Endodermal cell (in vitro differentiated cells): ENCODE measurements at regions not wholly inside any gene's neighbourhood (a gene's known extent, or its start where the extent isn't known, plus 50 kb on each side); places are given as distances from the start of the nearest gene placed in this dataset.

ENCODE experiments used
- DNase-seq: peaks from one replicate; pipeline ENCODE4 v3.0.0-alpha.2; 2017
- H3K27ac ChIP-seq: 2 replicates; pipeline ENCODE4 v1.5.1; 2013; ENCODE audit warnings: mild to moderate bottlenecking, low read depth, low read length, moderate library complexity
- H3K27me3 ChIP-seq: 2 replicates; pipeline ENCODE4 v1.6.1; 2013; ENCODE audit warnings: mild to moderate bottlenecking, low read length, moderate library complexity; ENCODE audit not compliant: insufficient read depth, control insufficient read depth, poor library complexity, severe bottlenecking
- H3K36me3 ChIP-seq: 2 replicates; pipeline ENCODE4 v1.7.0; 2013; ENCODE audit warnings: mild to moderate bottlenecking, low read length, moderate library complexity; ENCODE audit not compliant: control insufficient read depth, insufficient read depth
- H3K4me1 ChIP-seq: one replicate; pipeline ENCODE4 v1.7.0; 2013; ENCODE audit warnings: low read length; ENCODE audit not compliant: control insufficient read depth, insufficient read depth
- H3K4me3 ChIP-seq: 2 replicates; pipeline ENCODE4 v1.5.1; 2013; ENCODE audit warnings: mild to moderate bottlenecking, low read length, moderate library complexity
- H3K9ac ChIP-seq: 2 replicates; pipeline ENCODE4 v1.6.1; 2013; ENCODE audit warnings: mild to moderate bottlenecking, low read length, moderate library complexity; ENCODE audit not compliant: poor library complexity, severe bottlenecking; ENCODE audit errors: extremely low read depth
- H3K9me3 ChIP-seq: 2 replicates; pipeline ENCODE4 v1.6.1; 2013; ENCODE audit warnings: mild to moderate bottlenecking, low read length, moderate library complexity; ENCODE audit not compliant: control insufficient read depth
- H3K27ac Mint-ChIP-seq: 2 replicates; pipeline ENCODE4 v1.8.0; 2020; ENCODE audit warnings: mixed read lengths
- H3K27me3 Mint-ChIP-seq: 2 replicates; pipeline ENCODE4 v1.8.0; 2021; ENCODE audit warnings: mild to moderate bottlenecking, mixed read lengths; ENCODE audit not compliant: insufficient read depth
- H3K36me3 Mint-ChIP-seq: 2 replicates; pipeline ENCODE4 v1.8.0; 2020; ENCODE audit warnings: low read depth, mixed read lengths
- H3K4me1 Mint-ChIP-seq: 2 replicates; pipeline ENCODE4 v1.8.0; 2020; ENCODE audit warnings: mixed read lengths
- H3K4me3 Mint-ChIP-seq: 2 replicates; pipeline ENCODE4 v1.8.0; 2020; ENCODE audit warnings: mild to moderate bottlenecking, moderate library complexity, mixed read lengths
- H3K9me3 Mint-ChIP-seq: 2 replicates; pipeline ENCODE4 v1.8.0; 2020; ENCODE audit warnings: mild to moderate bottlenecking, mixed read lengths
- WGBS, 2 experiments: methylation state at CpG; one replicate each; pipeline versions ENCODE4 v1.1.5 to v1.1.7; 2013; ENCODE audit warnings: missing lambda C conversion rate in 2 of 2, mixed read lengths in 1 of 2; ENCODE audit not compliant: insufficient coverage in 1 of 2, insufficient read length in 1 of 2; 5-methylcytosine and 5-hydroxymethylcytosine counted together
- TF ChIP-seq, protein P1 (sequence below): fragments of 200-600 bp; sonication (generic); conservative IDR thresholded peaks from 2 replicates; pipeline ENCODE4 v1.5.0; 2021; ENCODE audit warnings: antibody characterized with exemption, mild to moderate bottlenecking

DNA sequence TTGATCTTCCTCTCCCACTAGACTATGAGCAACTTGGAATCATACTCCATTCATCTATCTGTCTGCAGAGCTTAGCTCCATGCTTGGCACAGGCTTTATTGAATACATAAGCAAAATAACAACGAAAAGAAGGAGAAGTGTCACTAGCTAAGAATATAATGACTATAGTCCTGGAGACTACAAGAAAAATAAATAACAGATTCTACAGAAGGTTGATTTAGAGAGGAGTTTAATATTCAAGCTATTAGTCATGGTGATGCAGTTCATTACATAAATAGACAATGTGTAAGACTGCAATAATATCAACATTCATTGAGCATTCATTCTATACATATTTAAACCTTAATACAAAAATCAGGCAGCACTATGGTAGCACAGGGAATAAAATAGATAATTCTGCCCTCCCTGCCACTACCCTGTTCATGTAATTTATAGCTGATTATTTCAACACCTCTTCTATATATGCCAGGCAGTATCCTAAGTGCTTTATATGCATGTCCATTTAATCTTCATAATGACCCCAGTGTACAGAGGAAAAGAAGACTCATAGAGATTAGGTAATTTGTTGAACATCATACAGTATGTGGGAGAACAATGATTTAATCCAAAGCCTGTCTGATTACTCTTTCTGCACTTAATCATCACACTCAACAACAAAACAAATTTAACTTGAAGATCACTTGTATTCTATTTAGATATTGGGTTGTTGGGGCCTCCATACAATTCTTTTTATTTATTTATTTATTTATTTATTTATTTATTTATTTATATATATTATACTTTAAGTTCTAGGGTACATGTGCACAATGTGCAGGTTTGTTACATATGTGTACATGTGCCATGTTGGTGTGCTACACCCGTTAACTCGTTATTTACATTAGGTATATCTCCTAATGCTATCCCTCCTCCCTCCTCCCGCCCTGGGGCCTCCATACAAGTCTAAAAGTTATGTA lies 165.3 kb downstream of the RNF152 start:
- Histone ChIP-seq H3K27me3 (no peaks in the 10 kb centered on the region), H3K36me3 (no peaks in the 10 kb centered on the region), H3K9me3 (peaks cover 25% of the 10 kb centered on the region), H3K27ac (no peak overlapping the region), H3K4me1 (no peaks in the 10 kb centered on the region), H3K4me3 (no peak overlapping the region), H3K9ac (no peak overlapping the region)
- peaks cover 4% of the 10 kb centered on the region for H3K36me3 Mint-ChIP-seq
- no peak overlapping the region for H3K27ac Mint-ChIP-seq
- DNase-seq, result no peak
- WGBS, 2 experiments, result 100% methylated on average over 1 of the region's 4 CpGs
- TF ChIP-seq, protein P1, sequence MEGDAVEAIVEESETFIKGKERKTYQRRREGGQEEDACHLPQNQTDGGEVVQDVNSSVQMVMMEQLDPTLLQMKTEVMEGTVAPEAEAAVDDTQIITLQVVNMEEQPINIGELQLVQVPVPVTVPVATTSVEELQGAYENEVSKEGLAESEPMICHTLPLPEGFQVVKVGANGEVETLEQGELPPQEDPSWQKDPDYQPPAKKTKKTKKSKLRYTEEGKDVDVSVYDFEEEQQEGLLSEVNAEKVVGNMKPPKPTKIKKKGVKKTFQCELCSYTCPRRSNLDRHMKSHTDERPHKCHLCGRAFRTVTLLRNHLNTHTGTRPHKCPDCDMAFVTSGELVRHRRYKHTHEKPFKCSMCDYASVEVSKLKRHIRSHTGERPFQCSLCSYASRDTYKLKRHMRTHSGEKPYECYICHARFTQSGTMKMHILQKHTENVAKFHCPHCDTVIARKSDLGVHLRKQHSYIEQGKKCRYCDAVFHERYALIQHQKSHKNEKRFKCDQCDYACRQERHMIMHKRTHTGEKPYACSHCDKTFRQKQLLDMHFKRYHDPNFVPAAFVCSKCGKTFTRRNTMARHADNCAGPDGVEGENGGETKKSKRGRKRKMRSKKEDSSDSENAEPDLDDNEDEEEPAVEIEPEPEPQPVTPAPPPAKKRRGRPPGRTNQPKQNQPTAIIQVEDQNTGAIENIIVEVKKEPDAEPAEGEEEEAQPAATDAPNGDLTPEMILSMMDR, result no peak
- H3K4me3 Mint-ChIP-seq, result no peak overlapping the region
- peaks cover 22% of the 10 kb centered on the region for H3K9me3 Mint-ChIP-seq
- peaks cover 6% of the 10 kb centered on the region for H3K4me1 Mint-ChIP-seq
- H3K27me3 Mint-ChIP-seq, result no peaks in the 10 kb centered on the region

DNA sequence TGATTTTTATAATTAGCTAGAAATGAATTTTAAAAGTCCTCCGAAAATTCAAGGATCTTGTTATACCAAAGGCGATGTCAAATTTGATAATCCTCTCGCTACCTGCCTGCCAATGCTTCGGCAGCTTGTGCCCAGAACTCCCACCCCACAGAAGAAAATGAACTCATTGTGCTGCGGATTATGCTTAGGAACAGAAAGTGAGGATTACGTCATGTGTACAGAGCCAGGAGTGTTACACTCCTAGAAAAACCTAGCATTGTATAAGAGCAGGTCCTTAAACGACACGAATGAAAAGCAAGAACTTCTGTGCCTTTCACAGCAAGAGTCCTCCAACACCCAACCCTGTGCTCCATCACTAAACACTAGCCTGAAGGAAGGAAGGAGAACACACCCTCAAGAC lies 168.3 kb downstream of the RNF152 start:
- Mint-ChIP-seq H3K4me3 (no peak overlapping the region), H3K9me3 (peaks cover 22% of the 10 kb centered on the region), H3K4me1 (peaks cover 2% of the 10 kb centered on the region), H3K36me3 (peaks cover 4% of the 10 kb centered on the region), H3K27ac (no peak overlapping the region), H3K27me3 (no peaks in the 10 kb centered on the region)
- Histone ChIP-seq H3K4me1 (no peaks in the 10 kb centered on the region), H3K9ac (no peak overlapping the region), H3K27me3 (no peaks in the 10 kb centered on the region), H3K36me3 (no peaks in the 10 kb centered on the region), H3K4me3 (no peak overlapping the region), H3K9me3 (peaks cover 25% of the 10 kb centered on the region), H3K27ac (no peak overlapping the region)
- DNase-seq, result no peak
- TF ChIP-seq, protein P1, result no peak
- WGBS, 2 experiments, result 96 to 97% methylated on average over 8 of the region's 8 CpGs

DNA sequence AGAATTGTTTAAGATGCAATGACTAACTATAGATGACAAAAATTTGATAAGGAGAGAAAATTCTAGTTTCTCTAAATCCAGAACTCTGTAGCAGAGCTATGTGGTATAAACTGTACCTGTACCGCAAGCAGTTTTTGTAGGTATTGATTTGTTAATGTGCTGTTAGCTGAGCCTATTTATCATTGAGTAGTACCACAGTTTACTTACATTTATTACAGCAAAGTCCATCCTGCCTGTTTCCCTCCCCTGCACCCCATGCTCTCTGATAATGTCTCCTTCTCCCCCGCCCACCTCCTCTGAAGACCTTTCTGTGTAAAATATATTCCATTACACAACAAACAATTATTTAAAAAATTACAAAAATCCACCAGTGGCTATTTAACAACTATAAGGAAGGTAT lies 170.6 kb downstream of the RNF152 start:
- 84 to 100% methylated on average over 1 to 2 of the region's 2 CpGs for WGBS, 2 experiments
- H3K27me3 Mint-ChIP-seq, result no peaks in the 10 kb centered on the region
- H3K27ac ChIP-seq, result no peak overlapping the region
- no peaks in the 10 kb centered on the region for H3K27me3 ChIP-seq
- H3K4me1 ChIP-seq, result no peaks in the 10 kb centered on the region
- no peak overlapping the region for H3K9ac ChIP-seq
- no peak overlapping the region for H3K27ac Mint-ChIP-seq
- H3K9me3 Mint-ChIP-seq, result peaks cover 26% of the 10 kb centered on the region
- TF ChIP-seq, protein P1, result no peak
- no peak overlapping the region for H3K4me3 Mint-ChIP-seq
- H3K4me3 ChIP-seq, result no peak overlapping the region
- peaks cover 21% of the 10 kb centered on the region for H3K9me3 ChIP-seq
- H3K4me1 Mint-ChIP-seq, result peaks cover 2% of the 10 kb centered on the region
- H3K36me3 ChIP-seq, result no peaks in the 10 kb centered on the region
- peaks cover 4% of the 10 kb centered on the region for H3K36me3 Mint-ChIP-seq
- DNase-seq, result no peak
